ENCODE measurements at regions not wholly inside any gene's neighbourhood (a gene's known extent, or its start where the extent isn't known, plus 50 kb on each side); places are given as distances from the start of the nearest gene placed in this dataset.

DNA sequence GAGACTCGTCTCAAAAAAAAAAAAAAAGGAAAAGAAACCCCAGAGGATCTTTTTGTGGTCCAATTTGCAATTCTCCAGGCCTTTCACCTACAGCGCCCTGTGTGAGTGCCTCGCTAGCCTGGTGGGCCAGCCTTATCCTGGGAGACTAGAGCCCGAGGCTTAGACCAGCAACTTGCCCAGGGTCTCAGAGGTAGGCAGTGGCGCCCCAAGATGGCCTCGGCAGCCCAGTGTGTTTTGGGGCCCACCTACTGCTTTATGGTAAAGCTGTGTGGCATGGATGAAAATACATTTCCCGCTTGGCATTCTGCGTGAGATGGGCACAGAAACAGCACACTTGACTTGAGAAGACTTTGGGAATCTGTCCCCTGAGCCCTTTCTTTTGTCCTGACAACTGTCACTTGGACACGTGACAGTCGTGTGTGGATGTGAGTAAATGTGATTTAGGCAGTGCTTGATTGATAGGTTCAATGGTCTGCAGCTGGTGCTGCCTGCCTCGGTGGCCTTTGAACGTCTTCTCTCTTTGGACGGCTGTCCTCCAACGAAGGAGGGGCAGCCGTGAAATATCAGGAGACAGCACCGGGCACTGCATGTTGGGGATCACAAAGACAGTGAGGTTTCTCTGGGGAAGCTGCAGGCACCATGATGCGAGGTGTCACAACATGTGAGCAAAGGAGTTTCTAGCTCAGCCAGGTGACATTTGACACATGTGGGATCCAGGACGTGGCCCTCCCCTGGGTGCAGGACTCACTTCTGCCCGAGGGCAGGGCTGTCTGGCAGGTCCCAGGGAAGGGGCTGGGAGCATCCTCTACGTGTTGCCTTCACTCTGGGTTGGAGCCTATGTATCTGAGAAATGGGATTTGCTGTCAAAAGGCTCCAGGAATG lies 209.5 kb upstream of the TWIST2 start:
- TF ChIP-seq, protein P1, sequence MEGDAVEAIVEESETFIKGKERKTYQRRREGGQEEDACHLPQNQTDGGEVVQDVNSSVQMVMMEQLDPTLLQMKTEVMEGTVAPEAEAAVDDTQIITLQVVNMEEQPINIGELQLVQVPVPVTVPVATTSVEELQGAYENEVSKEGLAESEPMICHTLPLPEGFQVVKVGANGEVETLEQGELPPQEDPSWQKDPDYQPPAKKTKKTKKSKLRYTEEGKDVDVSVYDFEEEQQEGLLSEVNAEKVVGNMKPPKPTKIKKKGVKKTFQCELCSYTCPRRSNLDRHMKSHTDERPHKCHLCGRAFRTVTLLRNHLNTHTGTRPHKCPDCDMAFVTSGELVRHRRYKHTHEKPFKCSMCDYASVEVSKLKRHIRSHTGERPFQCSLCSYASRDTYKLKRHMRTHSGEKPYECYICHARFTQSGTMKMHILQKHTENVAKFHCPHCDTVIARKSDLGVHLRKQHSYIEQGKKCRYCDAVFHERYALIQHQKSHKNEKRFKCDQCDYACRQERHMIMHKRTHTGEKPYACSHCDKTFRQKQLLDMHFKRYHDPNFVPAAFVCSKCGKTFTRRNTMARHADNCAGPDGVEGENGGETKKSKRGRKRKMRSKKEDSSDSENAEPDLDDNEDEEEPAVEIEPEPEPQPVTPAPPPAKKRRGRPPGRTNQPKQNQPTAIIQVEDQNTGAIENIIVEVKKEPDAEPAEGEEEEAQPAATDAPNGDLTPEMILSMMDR (IDR thresholded peaks at IDR 0.05; ENCODE audit: insufficient read depth, low read length, poor library complexity, severe bottlenecking) = no peak
- DNase-seq (ENCODE audit: extremely low read depth, insufficient read length) = no peak
- Histone ChIP-seq H3K4me3 (replicated peaks; ENCODE audit: low read depth, low read length) (no peak overlapping the region), H3K36me3 (ENCODE audit: control insufficient read depth, insufficient read depth, low read length) (no peaks in the 10 kb centered on the region), H3K27me3 (replicated peaks; ENCODE audit: control insufficient read depth, insufficient read depth, low read length) (no peaks in the 10 kb centered on the region; the same call in 1 of the 2 replicates)

DNA sequence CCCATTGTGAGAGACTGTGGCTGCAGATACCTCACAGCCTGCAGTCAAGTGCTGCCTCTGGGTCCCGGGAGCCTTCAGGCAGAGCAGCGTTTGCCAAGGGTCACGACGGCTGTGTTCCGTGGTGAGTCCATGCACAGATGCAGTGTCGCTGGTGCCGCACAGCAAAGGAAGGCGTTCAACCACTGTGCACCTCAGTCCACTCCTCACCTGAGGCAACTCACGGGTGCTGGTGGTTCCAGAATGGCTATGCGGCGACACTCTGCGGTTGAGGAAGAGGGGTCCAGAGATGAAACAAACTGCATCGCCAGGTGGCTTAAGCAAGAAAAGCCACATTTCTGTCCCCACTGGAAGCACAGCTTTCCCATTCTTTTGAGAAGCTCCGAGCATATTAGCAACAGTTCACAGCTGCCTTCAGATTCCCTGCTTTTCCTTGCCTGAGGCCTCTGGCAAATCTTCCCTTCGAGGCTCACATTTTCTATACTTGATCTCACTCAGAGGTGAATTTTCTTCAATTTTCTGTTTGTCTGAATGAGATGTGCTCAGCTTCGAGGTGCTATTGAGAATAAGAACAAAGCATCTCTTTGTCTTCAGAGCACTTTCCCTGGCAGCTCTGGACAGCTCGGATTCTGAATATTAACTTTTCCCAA lies 208.8 kb upstream of the TWIST2 start:
- Histone ChIP-seq H3K36me3 (ENCODE audit: control insufficient read depth, insufficient read depth, low read length) (no peaks in the 10 kb centered on the region), H3K4me3 (replicated peaks; ENCODE audit: low read depth, low read length) (no peak overlapping the region), H3K27me3 (replicated peaks; ENCODE audit: control insufficient read depth, insufficient read depth, low read length) (no peaks in the 10 kb centered on the region; the same call in 1 of the 2 replicates)
- TF ChIP-seq, protein P1 (IDR thresholded peaks at IDR 0.05; ENCODE audit: insufficient read depth, low read length, poor library complexity, severe bottlenecking) = no peak
- DNase-seq (ENCODE audit: extremely low read depth, insufficient read length) = no peak

DNA sequence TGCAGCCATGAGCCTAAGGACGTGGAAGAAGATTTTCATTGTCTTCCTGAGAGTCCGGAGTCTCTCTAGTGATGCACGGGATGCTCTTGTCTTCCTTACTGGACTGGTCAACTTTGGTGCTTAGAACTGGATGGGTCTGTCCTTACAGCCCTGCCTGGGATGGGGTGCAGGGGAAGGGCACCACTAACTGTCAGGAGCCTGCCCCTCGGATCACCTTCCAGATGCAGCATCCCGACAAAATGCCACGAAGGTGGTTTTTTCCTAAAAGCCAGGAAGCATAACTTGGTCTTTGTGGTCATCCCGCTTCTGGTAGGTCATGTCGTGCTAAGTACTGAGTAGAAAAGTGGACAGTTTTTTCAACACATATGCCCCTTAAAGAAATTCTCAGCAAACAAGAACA lies 207.4 kb upstream of the TWIST2 start:
- no peak overlapping the region for H3K4me3 ChIP-seq (replicated peaks; ENCODE audit: low read depth, low read length)
- H3K36me3 ChIP-seq (ENCODE audit: control insufficient read depth, insufficient read depth, low read length) = no peaks in the 10 kb centered on the region
- TF ChIP-seq, protein P1 (IDR thresholded peaks at IDR 0.05; ENCODE audit: insufficient read depth, low read length, poor library complexity, severe bottlenecking) = no peak
- no peaks in the 10 kb centered on the region; the same call in 1 of the 2 replicates for H3K27me3 ChIP-seq (replicated peaks; ENCODE audit: control insufficient read depth, insufficient read depth, low read length)
- DNase-seq (ENCODE audit: extremely low read depth, insufficient read length) = no peak

DNA sequence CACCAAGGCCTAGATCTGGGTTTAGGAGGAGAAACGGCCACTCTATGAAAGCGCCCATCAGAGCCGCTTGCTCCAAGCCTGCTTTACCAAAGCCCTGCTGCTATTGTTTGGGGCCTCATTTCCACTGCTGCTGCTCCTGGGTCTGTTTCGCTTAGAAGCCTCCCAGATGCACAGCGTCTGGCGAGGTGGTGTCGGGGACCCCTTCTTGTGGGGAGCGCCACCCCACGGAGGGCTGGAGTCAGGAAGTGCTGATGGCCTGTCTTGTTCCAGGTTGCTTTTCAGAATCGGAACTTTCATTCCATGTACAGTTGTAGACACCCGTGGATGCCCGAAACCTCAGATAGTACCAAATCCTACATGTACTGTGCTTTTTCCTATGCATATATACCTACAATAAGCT lies 204.9 kb upstream of the TWIST2 start:
- no peak for DNase-seq (ENCODE audit: extremely low read depth, insufficient read length)
- no peaks in the 10 kb centered on the region for H3K36me3 ChIP-seq (ENCODE audit: control insufficient read depth, insufficient read depth, low read length)
- H3K4me3 ChIP-seq (replicated peaks; ENCODE audit: low read depth, low read length) = no peak overlapping the region
- H3K27me3 ChIP-seq (replicated peaks; ENCODE audit: control insufficient read depth, insufficient read depth, low read length) = no peaks in the 10 kb centered on the region; the same call in 1 of the 2 replicates
- TF ChIP-seq, protein P1 (IDR thresholded peaks at IDR 0.05; ENCODE audit: insufficient read depth, low read length, poor library complexity, severe bottlenecking) = no peak

DNA sequence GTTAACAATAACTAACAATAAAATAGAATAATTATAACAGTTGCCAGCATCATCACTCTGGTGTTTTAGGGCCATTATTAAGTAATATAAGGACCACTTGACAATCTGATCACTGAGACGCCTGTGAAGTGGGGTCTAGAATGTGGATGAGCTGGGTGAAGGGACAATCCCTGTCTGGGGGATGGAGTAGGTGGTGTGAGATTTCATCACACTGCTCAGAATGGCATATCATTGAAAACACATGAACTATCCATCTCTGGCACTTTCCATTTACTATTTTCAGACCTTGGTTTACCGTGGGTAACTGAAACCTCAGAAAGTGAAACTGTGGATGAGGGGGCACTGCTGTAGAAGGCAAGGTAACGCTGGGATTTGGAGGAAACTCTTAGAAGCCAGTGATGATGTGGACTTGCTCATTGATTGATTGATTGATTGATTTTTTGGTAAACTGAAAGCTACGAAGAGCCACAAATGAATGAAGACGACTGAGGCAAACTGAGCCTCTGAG lies 204.4 kb upstream of the TWIST2 start:
- DNase-seq (ENCODE audit: extremely low read depth, insufficient read length) = no peak
- TF ChIP-seq, protein P1 (IDR thresholded peaks at IDR 0.05; ENCODE audit: insufficient read depth, low read length, poor library complexity, severe bottlenecking) = no peak
- no peaks in the 10 kb centered on the region for H3K36me3 ChIP-seq (ENCODE audit: control insufficient read depth, insufficient read depth, low read length)
- no peak overlapping the region for H3K4me3 ChIP-seq (replicated peaks; ENCODE audit: low read depth, low read length)
- no peaks in the 10 kb centered on the region; the same call in 1 of the 2 replicates for H3K27me3 ChIP-seq (replicated peaks; ENCODE audit: control insufficient read depth, insufficient read depth, low read length)

Measured in GM06990 (cell line).